Glutamatergic neuron (in vitro differentiated cells): ENCODE measurements at regions not wholly inside any gene's neighbourhood (a gene's known extent, or its start where the extent isn't known, plus 50 kb on each side); places are given as distances from the start of the nearest gene placed in this dataset.

Source experiments
- DNase-seq: peaks from one replicate; pipeline ENCODE4 v3.0.0; 2022
- H3K27ac Mint-ChIP-seq: one replicate; pipeline ENCODE4 v1.8.0; 2020; ENCODE audit warnings: mild to moderate bottlenecking, mixed read lengths, inconsistent platforms; ENCODE audit not compliant: unreplicated experiment
- H3K27me3 Mint-ChIP-seq: one replicate; pipeline ENCODE4 v1.8.0; 2020; ENCODE audit warnings: mild to moderate bottlenecking, moderate library complexity, mixed read lengths, inconsistent platforms; ENCODE audit not compliant: unreplicated experiment
- H3K36me3 Mint-ChIP-seq: one replicate; pipeline ENCODE4 v1.8.0; 2020; ENCODE audit warnings: mild to moderate bottlenecking, mixed read lengths, inconsistent platforms; ENCODE audit not compliant: unreplicated experiment
- H3K4me1 Mint-ChIP-seq: one replicate; pipeline ENCODE4 v1.8.0; 2020; ENCODE audit warnings: mild to moderate bottlenecking, low read depth, mixed read lengths, inconsistent platforms; ENCODE audit not compliant: unreplicated experiment
- H3K4me3 Mint-ChIP-seq: one replicate; pipeline ENCODE4 v1.8.0; 2020; ENCODE audit warnings: mild to moderate bottlenecking, mixed read lengths, inconsistent platforms; ENCODE audit not compliant: unreplicated experiment
- H3K9me3 Mint-ChIP-seq: one replicate; pipeline ENCODE4 v1.8.0; 2020; ENCODE audit warnings: mild to moderate bottlenecking, moderate library complexity, mixed read lengths, inconsistent platforms; ENCODE audit not compliant: unreplicated experiment
- TF ChIP-seq, protein P1 (sequence below): fragments of 200-600 bp; sonication (generic); IDR thresholded peaks from one replicate; pipeline ENCODE4 v1.5.0; 2021; ENCODE audit not compliant: partially characterized antibody, unreplicated experiment

DNA sequence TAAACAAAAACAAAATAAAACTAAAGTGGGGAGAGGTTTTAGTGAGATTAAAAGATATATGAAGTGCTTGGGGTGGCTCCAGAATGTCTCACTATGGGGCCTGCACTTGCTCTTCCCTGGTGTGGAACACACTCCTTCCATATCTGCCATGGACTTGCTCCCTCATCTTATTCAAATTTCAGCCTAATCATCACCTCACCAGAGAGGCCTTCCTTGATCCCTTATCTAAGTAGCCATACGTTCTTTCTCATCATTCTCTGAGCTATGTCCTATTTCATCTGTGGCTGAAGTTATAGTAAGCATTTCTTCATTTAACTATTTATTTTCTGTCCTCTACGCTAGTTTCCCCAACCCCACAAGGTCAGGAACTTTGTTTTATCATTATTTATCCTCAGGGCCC lies 511.7 kb downstream of the NTRK3 start:
- no peak overlapping the region for H3K4me3 Mint-ChIP-seq
- no peaks in the 10 kb centered on the region for H3K27me3 Mint-ChIP-seq
- H3K27ac Mint-ChIP-seq: no peak overlapping the region
- peaks cover 10% of the 10 kb centered on the region for H3K4me1 Mint-ChIP-seq
- no peak for DNase-seq
- TF ChIP-seq, protein P1, sequence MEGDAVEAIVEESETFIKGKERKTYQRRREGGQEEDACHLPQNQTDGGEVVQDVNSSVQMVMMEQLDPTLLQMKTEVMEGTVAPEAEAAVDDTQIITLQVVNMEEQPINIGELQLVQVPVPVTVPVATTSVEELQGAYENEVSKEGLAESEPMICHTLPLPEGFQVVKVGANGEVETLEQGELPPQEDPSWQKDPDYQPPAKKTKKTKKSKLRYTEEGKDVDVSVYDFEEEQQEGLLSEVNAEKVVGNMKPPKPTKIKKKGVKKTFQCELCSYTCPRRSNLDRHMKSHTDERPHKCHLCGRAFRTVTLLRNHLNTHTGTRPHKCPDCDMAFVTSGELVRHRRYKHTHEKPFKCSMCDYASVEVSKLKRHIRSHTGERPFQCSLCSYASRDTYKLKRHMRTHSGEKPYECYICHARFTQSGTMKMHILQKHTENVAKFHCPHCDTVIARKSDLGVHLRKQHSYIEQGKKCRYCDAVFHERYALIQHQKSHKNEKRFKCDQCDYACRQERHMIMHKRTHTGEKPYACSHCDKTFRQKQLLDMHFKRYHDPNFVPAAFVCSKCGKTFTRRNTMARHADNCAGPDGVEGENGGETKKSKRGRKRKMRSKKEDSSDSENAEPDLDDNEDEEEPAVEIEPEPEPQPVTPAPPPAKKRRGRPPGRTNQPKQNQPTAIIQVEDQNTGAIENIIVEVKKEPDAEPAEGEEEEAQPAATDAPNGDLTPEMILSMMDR: no peak
- H3K9me3 Mint-ChIP-seq: no peaks in the 10 kb centered on the region
- no peaks in the 10 kb centered on the region for H3K36me3 Mint-ChIP-seq

DNA sequence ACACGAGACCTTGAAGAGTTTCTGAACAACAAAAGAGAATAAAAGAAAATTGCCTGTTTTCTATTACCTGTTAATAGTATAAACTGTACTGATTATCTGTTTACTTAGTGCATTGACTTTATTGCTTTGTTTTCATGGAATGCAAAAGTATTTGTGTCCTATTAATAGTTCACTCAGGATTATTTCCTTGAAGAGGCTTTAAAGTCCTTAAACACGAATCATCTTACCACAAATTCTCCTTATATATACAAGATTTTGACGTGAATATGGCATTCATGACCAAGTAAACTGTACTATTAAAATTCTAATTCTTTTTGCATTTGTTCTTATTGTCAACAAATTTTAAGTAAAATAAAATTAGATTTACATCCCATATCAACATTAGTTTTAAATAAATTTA lies 513.0 kb downstream of the NTRK3 start:
- Mint-ChIP-seq H3K4me1 (peaks cover 10% of the 10 kb centered on the region), H3K27me3 (no peaks in the 10 kb centered on the region), H3K9me3 (no peaks in the 10 kb centered on the region), H3K36me3 (no peaks in the 10 kb centered on the region), H3K27ac (no peak overlapping the region), H3K4me3 (no peak overlapping the region)
- no peak for DNase-seq
- TF ChIP-seq, protein P1: no peak

- H3K27me3 Mint-ChIP-seq: peaks cover 2% of the 10 kb centered on the region
- no peaks in the 10 kb centered on the region for H3K36me3 Mint-ChIP-seq
- DNase-seq: no peak
- peaks cover 3% of the 10 kb centered on the region for H3K9me3 Mint-ChIP-seq
- H3K27ac Mint-ChIP-seq: no peak overlapping the region
- no peak overlapping the region for H3K4me3 Mint-ChIP-seq
- TF ChIP-seq, protein P1: no peak
- H3K4me1 Mint-ChIP-seq: peaks cover 10% of the 10 kb centered on the region
Observed at GRCh38 chr15:87741350-87741749, 515.2 kb downstream of the NTRK3 start.

DNA sequence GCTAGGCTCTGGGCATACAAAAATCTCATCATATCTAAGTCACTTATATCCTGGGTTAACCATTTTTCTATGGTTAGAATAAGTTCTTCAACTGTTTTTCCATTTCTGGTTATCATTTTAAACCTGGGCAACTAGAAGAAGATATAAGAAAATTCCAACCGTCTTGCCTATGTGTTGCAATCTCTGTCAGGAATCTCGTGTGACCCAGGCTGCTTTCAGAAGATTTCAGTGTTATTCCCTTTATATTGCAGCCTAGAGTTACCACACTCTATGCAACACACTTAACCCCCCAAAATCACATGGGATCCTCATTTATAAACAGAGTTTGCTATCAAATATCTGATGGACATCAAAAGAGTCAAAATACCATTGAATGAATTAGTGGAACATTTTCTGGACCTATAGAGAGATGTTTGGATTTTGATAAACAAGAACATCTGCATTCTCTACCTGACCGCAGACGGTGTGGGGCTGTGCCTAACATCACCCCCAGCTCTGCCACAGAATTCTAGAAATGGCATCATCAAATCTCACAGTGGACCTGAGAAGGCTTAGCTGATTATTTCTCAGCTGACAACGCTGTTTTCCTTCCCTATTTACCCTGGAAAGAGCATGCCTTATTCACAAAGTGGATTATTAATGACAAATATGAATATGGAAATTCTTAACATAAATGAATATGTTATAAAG lies 515.7 kb downstream of the NTRK3 start:
- Mint-ChIP-seq H3K27me3 (peaks cover 2% of the 10 kb centered on the region), H3K36me3 (no peaks in the 10 kb centered on the region), H3K4me1 (peaks cover 15% of the 10 kb centered on the region), H3K27ac (no peak overlapping the region), H3K9me3 (peaks cover 3% of the 10 kb centered on the region), H3K4me3 (no peak overlapping the region)
- DNase-seq: no peak
- TF ChIP-seq, protein P1: no peak

- H3K4me3 Mint-ChIP-seq: no peak overlapping the region
- peaks cover 4% of the 10 kb centered on the region for H3K27me3 Mint-ChIP-seq
- H3K36me3 Mint-ChIP-seq: no peaks in the 10 kb centered on the region
- TF ChIP-seq, protein P1: no peak
- H3K4me1 Mint-ChIP-seq: peaks cover 24% of the 10 kb centered on the region
- no peak overlapping the region for H3K27ac Mint-ChIP-seq
- H3K9me3 Mint-ChIP-seq: peaks cover 4% of the 10 kb centered on the region
- DNase-seq: no peak
Observed at GRCh38 chr15:87739866-87740265, 516.7 kb downstream of the NTRK3 start.
